Nephron (organoid): ENCODE measurements at regions not wholly inside any gene's neighbourhood (a gene's known extent, or its start where the extent isn't known, plus 50 kb on each side); places are given as distances from the start of the nearest gene placed in this dataset.

ENCODE experiments used
- H3K27ac Mint-ChIP-seq, 3 experiments: 2 replicates each; pipeline ENCODE4 v1.8.0; 2020; ENCODE audit warnings: mixed read lengths in 3 of 3, mild to moderate bottlenecking in 2 of 3, moderate library complexity in 1 of 3
- H3K27me3 Mint-ChIP-seq: 2 replicates; pipeline ENCODE4 v1.8.0; 2021; ENCODE audit warnings: low read depth, mild to moderate bottlenecking, moderate library complexity, mixed read lengths
- H3K36me3 Mint-ChIP-seq: 2 replicates; pipeline ENCODE4 v1.8.0; 2020; ENCODE audit warnings: low read depth, mixed read lengths
- H3K4me1 Mint-ChIP-seq: 2 replicates; pipeline ENCODE4 v1.8.0; 2020; ENCODE audit warnings: mixed read lengths
- H3K4me3 Mint-ChIP-seq, 3 experiments: 2 replicates each; pipeline ENCODE4 v1.8.0; 2020; ENCODE audit warnings: mild to moderate bottlenecking in 3 of 3, mixed read lengths in 3 of 3, moderate library complexity in 2 of 3
- H3K9me3 Mint-ChIP-seq: 2 replicates; pipeline ENCODE4 v1.8.0; 2020; ENCODE audit warnings: mixed read lengths
- TF ChIP-seq, protein P1 (sequence below), 3 experiments: fragments of 200-600 bp; sonication (generic); IDR thresholded peaks; one replicate each; pipeline ENCODE4 v1.5.0; 2021; ENCODE audit warnings: antibody characterized with exemption in 3 of 3; ENCODE audit not compliant: unreplicated experiment in 3 of 3

DNA sequence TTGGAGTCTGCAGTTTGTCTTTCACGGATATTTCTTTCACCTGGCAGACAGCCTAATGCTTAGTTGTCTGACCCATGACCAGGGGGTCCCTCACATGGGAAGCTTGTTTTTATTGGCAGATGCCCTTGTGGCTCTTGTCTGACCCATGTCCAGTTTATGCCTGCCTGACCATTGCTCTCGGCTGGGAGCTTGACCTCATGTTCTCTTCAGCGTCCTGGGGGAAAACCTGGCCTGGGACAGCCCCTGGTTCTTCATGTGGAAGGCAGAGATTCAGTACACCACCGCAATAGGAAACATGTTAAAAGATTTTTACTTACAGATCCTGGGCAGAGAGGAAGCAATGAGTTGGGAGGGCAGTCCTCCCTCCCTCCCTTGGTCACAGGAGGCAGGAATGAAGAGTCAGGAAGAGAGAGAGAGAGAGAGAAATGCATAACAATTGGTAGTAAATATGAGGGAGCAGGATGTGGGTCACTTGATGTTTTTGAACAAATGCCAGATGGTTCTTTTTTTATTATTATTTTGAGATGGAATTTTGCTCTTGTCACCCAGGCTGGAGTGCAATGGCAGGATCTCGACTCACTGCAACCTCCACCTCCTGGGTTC is 302.7 kb upstream of the MYOCD start:
- no peak overlapping the region for H3K27ac Mint-ChIP-seq
- TF ChIP-seq, protein P1, sequence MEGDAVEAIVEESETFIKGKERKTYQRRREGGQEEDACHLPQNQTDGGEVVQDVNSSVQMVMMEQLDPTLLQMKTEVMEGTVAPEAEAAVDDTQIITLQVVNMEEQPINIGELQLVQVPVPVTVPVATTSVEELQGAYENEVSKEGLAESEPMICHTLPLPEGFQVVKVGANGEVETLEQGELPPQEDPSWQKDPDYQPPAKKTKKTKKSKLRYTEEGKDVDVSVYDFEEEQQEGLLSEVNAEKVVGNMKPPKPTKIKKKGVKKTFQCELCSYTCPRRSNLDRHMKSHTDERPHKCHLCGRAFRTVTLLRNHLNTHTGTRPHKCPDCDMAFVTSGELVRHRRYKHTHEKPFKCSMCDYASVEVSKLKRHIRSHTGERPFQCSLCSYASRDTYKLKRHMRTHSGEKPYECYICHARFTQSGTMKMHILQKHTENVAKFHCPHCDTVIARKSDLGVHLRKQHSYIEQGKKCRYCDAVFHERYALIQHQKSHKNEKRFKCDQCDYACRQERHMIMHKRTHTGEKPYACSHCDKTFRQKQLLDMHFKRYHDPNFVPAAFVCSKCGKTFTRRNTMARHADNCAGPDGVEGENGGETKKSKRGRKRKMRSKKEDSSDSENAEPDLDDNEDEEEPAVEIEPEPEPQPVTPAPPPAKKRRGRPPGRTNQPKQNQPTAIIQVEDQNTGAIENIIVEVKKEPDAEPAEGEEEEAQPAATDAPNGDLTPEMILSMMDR (IDR thresholded peaks at IDR 0.05; ENCODE audit: unreplicated experiment in 3 of 3) = no peak
- no peak overlapping the region for H3K4me3 Mint-ChIP-seq
- peaks cover 22% of the 10 kb centered on the region for H3K4me1 Mint-ChIP-seq
- peaks cover 4% of the 10 kb centered on the region for H3K27me3 Mint-ChIP-seq
- peaks cover 7% of the 10 kb centered on the region for H3K9me3 Mint-ChIP-seq
- no peaks in the 10 kb centered on the region for H3K36me3 Mint-ChIP-seq

DNA sequence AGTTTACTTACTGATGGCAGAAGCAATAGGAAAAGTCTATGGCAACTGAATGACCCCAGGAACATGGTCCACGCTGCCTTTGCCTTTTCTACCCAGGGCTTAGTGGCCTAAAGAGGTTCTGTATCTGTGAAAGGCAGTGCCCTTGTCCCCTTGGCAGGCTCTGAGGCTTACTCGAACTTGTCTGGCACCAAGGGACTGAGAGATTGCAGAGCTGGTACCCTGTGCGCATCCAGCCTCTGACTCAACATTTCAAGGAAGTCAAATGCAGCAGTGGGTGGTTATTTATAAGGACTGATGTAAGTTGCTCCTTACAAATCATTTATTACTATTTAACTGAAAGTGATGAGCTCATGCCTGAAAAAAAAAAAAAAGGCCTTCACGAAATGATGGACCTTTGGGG is 299.9 kb upstream of the MYOCD start:
- Mint-ChIP-seq H3K36me3 (no peaks in the 10 kb centered on the region), H3K4me1 (peaks cover 5% of the 10 kb centered on the region), H3K27me3 (peaks cover 4% of the 10 kb centered on the region), H3K9me3 (peaks cover 7% of the 10 kb centered on the region), H3K4me3 (no peak overlapping the region), H3K27ac (peak overlapping the region in 1 of 3 experiments; percentile 45)
- TF ChIP-seq, protein P1 (IDR thresholded peaks at IDR 0.05; ENCODE audit: unreplicated experiment in 3 of 3) = no peak

DNA sequence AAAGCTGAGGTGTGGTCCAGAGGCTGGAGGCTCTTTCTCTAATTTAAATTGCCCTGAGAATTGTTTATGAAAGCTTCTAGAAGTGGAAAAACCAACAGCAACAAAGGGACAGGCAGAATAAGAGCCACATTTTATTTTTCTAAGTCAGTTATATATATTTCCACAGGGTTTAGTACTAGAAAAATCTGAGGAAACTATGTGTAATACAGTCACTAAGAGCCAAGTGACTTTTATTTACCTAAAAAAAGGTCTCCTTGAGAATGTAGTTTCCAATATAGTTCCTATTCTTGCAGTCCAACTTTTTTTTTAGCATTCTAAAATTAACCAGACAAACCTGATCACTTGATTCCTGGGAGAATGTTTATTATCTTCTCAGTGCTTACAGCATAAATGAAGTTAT is 296.6 kb upstream of the MYOCD start:
- peaks cover 7% of the 10 kb centered on the region for H3K9me3 Mint-ChIP-seq
- H3K4me3 Mint-ChIP-seq = no peak overlapping the region
- no peaks in the 10 kb centered on the region for H3K4me1 Mint-ChIP-seq
- no peak overlapping the region for H3K27ac Mint-ChIP-seq
- no peaks in the 10 kb centered on the region for H3K27me3 Mint-ChIP-seq
- H3K36me3 Mint-ChIP-seq = no peaks in the 10 kb centered on the region
- TF ChIP-seq, protein P1 (IDR thresholded peaks at IDR 0.05; ENCODE audit: unreplicated experiment in 3 of 3) = no peak

DNA sequence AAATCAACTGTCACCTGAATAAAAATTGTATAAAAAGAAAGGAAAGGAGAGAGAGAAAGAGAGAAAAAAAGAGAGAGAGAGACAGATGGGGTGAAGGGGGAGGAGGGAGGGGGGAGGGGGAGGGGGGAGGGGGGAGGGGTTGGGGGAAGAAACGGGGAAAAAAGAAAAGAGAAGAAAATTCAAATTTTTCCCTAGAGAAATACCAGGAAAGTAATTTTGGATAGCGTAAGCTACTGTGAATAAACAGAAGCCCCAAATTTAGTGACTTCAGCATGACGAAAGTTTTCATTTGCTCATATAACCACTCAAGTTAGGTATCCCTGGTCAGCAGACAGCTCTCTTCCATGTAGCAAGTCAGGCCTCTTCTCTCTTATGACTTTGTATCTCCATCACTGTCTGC is 289.4 kb upstream of the MYOCD start:
- H3K4me1 Mint-ChIP-seq = no peaks in the 10 kb centered on the region
- H3K9me3 Mint-ChIP-seq = peaks cover 24% of the 10 kb centered on the region
- no peaks in the 10 kb centered on the region for H3K36me3 Mint-ChIP-seq
- H3K4me3 Mint-ChIP-seq = no peak overlapping the region
- H3K27ac Mint-ChIP-seq = no peak overlapping the region
- H3K27me3 Mint-ChIP-seq = no peaks in the 10 kb centered on the region
- TF ChIP-seq, protein P1 (IDR thresholded peaks at IDR 0.05; ENCODE audit: unreplicated experiment in 3 of 3) = no peak

DNA sequence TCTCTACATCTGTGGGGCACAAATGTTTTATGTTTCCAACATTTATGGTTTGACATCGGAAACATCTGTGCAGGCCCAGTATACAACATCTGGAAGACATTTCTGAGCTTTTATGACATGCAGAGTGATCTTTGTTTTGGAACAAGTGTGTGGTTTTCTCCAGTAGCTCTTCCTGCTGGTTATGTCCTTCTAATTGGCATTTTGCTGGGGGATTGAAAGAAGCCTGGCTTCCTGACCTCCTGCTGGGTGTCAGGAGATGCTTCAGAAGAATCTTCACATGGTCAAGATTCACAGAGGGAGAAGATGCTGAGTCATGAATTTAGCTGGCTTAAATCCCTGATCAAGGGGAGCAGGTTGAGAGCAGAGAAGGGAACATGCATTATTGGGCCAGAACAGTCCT is 279.5 kb upstream of the MYOCD start:
- no peaks in the 10 kb centered on the region for H3K36me3 Mint-ChIP-seq
- peaks cover 4% of the 10 kb centered on the region for H3K9me3 Mint-ChIP-seq
- peak overlapping the region in 1 of 3 experiments; percentile 31 for H3K27ac Mint-ChIP-seq
- no peaks in the 10 kb centered on the region for H3K4me1 Mint-ChIP-seq
- no peaks in the 10 kb centered on the region for H3K27me3 Mint-ChIP-seq
- no peak overlapping the region for H3K4me3 Mint-ChIP-seq
- TF ChIP-seq, protein P1 (IDR thresholded peaks at IDR 0.05; ENCODE audit: unreplicated experiment in 3 of 3) = no peak

DNA sequence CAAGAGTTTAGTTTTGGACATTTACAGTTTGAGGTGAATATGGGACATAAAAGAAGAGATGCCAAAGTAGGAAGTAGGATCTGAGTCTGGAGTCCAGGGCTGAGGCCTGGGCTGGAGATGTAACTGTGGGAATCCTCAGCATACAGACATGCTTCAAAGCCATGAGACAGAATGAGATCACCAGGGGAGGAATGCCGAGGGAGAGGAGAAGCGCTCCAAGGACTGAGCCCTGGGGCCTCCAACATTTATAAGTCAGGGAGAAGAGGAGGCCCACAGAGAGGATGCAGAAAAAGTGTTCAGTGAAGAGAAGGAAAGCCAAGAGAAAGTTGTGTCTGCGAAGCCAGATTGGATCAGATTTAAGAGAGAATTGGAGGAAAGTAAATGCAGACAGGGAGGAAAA is 277.5 kb upstream of the MYOCD start:
- Mint-ChIP-seq H3K27ac (no peak overlapping the region), H3K4me3 (no peak overlapping the region), H3K36me3 (no peaks in the 10 kb centered on the region), H3K27me3 (no peaks in the 10 kb centered on the region), H3K4me1 (no peaks in the 10 kb centered on the region), H3K9me3 (no peaks in the 10 kb centered on the region)
- TF ChIP-seq, protein P1 (IDR thresholded peaks at IDR 0.05; ENCODE audit: unreplicated experiment in 3 of 3) = no peak
